ENCODE measurements at regions not wholly inside any gene's neighbourhood (a gene's known extent, or its start where the extent isn't known, plus 50 kb on each side); places are given as distances from the start of the nearest gene placed in this dataset.

DNA sequence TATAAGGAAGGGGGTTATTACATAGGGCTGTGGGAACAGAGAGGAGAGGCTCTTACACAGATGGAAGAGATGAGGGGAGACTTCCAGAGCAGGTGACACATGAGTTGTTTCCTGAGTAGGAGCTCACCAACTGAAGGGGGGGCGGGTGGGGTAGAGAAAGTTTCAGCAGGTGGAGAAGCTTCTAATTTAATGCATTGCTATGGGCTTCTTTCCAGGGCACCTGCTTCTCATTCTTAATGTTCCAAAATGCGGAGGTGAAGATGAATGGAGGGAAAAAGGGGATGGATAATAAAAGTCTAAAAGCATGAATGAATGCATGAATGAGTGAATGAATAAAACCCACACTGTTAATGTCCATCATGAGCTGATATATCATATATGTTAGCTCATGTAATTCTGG is 439.0 kb upstream of the CCL2 start:
- no peak for TF ChIP-seq CTCF (conservative IDR thresholded peaks at IDR 0.05; ENCODE audit: low read length)
- no peak for TF ChIP-seq EZH2phosphoT487 (IDR thresholded peaks at IDR 0.05; ENCODE audit: borderline replicate concordance)

Data from Loucy (cell line).